CD4-positive, alpha-beta T cell (primary cell): ENCODE measurements at regions not wholly inside any gene's neighbourhood (a gene's known extent, or its start where the extent isn't known, plus 50 kb on each side); places are given as distances from the start of the nearest gene placed in this dataset.

Source experiments
- ATAC-seq: fragments of 200-7000 bp; cut with Tn5 transposase; one replicate; pipeline ENCODE4 v1.10.0; 2022; ENCODE audit warnings: mild to moderate bottlenecking; ENCODE audit not compliant: poor library complexity
- CTCF ChIA-PET: fragments of 350-600 bp; sonication (Branson Sonifier 250); formaldehyde crosslinking; loops from one replicate; lab custom pipeline; 2021; ENCODE audit warnings: antibody characterized with exemption, inconsistent platforms; lab: Charles Lee
- POLR2A ChIA-PET: fragments of 350-600 bp; sonication (Branson Sonifier 250); formaldehyde crosslinking; loops from one replicate; lab custom pipeline; 2021; ENCODE audit warnings: antibody characterized with exemption, inconsistent platforms; lab: Charles Lee
- DNase-seq, 14 experiments: peaks; one replicate each; pipeline ENCODE4 v3.0.0-alpha.2; 2013 to 2020; ENCODE audit warnings: mixed read lengths in 2 of 14
- H3K27ac ChIP-seq, 2 donors: one replicate each; pipeline versions ENCODE4 v1.5.1 to v1.7.0; 2013; ENCODE audit warnings: low read length in 2 of 2, low read depth in 1 of 2, mild to moderate bottlenecking in 1 of 2
- H3K27me3 ChIP-seq, 2 experiments: 1 replicate in 1 of 2; 2 replicates in 1 of 2; pipeline versions ENCODE4 v1.6.1 to v1.7.0; 2013; ENCODE audit warnings: low read length in 2 of 2, control low read depth in 1 of 2, mild to moderate bottlenecking in 1 of 2, moderate library complexity in 1 of 2; ENCODE audit not compliant: insufficient read depth in 2 of 2, control insufficient read depth in 1 of 2
- H3K36me3 ChIP-seq: one replicate; pipeline ENCODE4 v1.6.1; 2013; ENCODE audit warnings: low read length, control low read depth; ENCODE audit not compliant: insufficient read depth
- H3K4me1 ChIP-seq: one replicate; pipeline ENCODE4 v1.6.1; 2013; ENCODE audit warnings: low read length, control low read depth; ENCODE audit not compliant: insufficient read depth
- H3K4me3 ChIP-seq: one replicate; pipeline ENCODE4 v1.5.1; 2013; ENCODE audit warnings: mild to moderate bottlenecking, low read length, moderate library complexity
- H3K9me3 ChIP-seq, 2 experiments: 1 replicate in 1 of 2; 2 replicates in 1 of 2; pipeline versions ENCODE4 v1.6.1 to v1.7.0; 2013; ENCODE audit warnings: low read length in 2 of 2, mild to moderate bottlenecking in 2 of 2, control low read depth in 1 of 2, moderate library complexity in 1 of 2; ENCODE audit not compliant: control insufficient read depth in 1 of 2, insufficient read depth in 1 of 2
- H3K27ac Mint-ChIP-seq: one replicate; pipeline ENCODE4 v1.8.0; 2020; ENCODE audit warnings: mixed read lengths
- H3K27me3 Mint-ChIP-seq: one replicate; pipeline ENCODE4 v1.8.0; 2021; ENCODE audit warnings: mixed read lengths
- H3K36me3 Mint-ChIP-seq: one replicate; pipeline ENCODE4 v1.8.0; 2021; ENCODE audit warnings: low read depth, mixed read lengths
- H3K4me1 Mint-ChIP-seq: one replicate; pipeline ENCODE4 v1.8.0; 2021; ENCODE audit warnings: low read depth, mixed read lengths
- H3K4me3 Mint-ChIP-seq: one replicate; pipeline ENCODE4 v1.8.0; 2020; ENCODE audit warnings: mild to moderate bottlenecking, mixed read lengths
- H3K9me3 Mint-ChIP-seq: one replicate; pipeline ENCODE4 v1.8.0; 2020; ENCODE audit warnings: mixed read lengths
- CTCF ChIP-seq: fragments of 200-600 bp; IDR thresholded peaks from one replicate; pipeline ENCODE4 v1.8.0; 2022; ENCODE audit warnings: antibody characterized with exemption, mild to moderate bottlenecking
- intact Hi-C, 2 experiments: fragments of 100-400 bp; cut with DNase I in 1 of 2; cut with micrococcal nuclease in 1 of 2; formaldehyde crosslinking; loops; one replicate each; pipeline versions ENCODE4 v1.15.1 to v1.9.0; 2023 to 2025; cut with DNase I, micrococcal nuclease

- Mint-ChIP-seq H3K27ac (no peak overlapping the region), H3K9me3 (peaks cover 2% of the 10 kb centered on the region), H3K36me3 (no peaks in the 10 kb centered on the region), H3K4me1 (peaks cover 11% of the 10 kb centered on the region), H3K27me3 (no peaks in the 10 kb centered on the region), H3K4me3 (no peak overlapping the region)
- ChIA-PET POLR2A (no interaction called here), CTCF (no interaction called here)
- Histone ChIP-seq H3K27me3 (no peaks in the 10 kb centered on the region), H3K9me3 (no peaks in the 10 kb centered on the region), H3K4me1 (no peaks in the 10 kb centered on the region), H3K4me3 (no peak overlapping the region), H3K27ac (no peak overlapping the region), H3K36me3 (no peaks in the 10 kb centered on the region)
- TF ChIP-seq CTCF = no peak
- ATAC-seq (no peak), DNase-seq (no peak)
- intact Hi-C loops = no loop called here
Measured at GRCh38 chr7:112571852-112572607, 91.2 kb downstream of the LSMEM1 start.

GRCh38 chr7:112572669-112573301 is 92.0 kb downstream of the LSMEM1 start:
- H3K27ac ChIP-seq = no peak overlapping the region
- H3K4me3 Mint-ChIP-seq = no peak overlapping the region
- no peak overlapping the region for H3K4me3 ChIP-seq
- no peaks in the 10 kb centered on the region for H3K9me3 ChIP-seq
- no peaks in the 10 kb centered on the region for H3K27me3 ChIP-seq
- intact Hi-C loops = no loop called here
- no peaks in the 10 kb centered on the region for H3K4me1 ChIP-seq
- H3K27me3 Mint-ChIP-seq = no peaks in the 10 kb centered on the region
- no peaks in the 10 kb centered on the region for H3K36me3 ChIP-seq
- no peak for TF ChIP-seq CTCF
- H3K9me3 Mint-ChIP-seq = peaks cover 2% of the 10 kb centered on the region
- H3K27ac Mint-ChIP-seq = no peak overlapping the region
- H3K4me1 Mint-ChIP-seq = peaks cover 11% of the 10 kb centered on the region
- DNase-seq (no peak), ATAC-seq (no peak)
- H3K36me3 Mint-ChIP-seq = no peaks in the 10 kb centered on the region
- ChIA-PET POLR2A (no interaction called here), CTCF (no interaction called here)

GRCh38 chr7:112573302-112574039 is 92.7 kb downstream of the LSMEM1 start:
- H3K4me1 Mint-ChIP-seq = peaks cover 11% of the 10 kb centered on the region
- Histone ChIP-seq H3K27me3 (no peaks in the 10 kb centered on the region), H3K4me3 (no peak overlapping the region), H3K9me3 (no peaks in the 10 kb centered on the region), H3K4me1 (no peaks in the 10 kb centered on the region), H3K36me3 (no peaks in the 10 kb centered on the region), H3K27ac (no peak overlapping the region)
- ATAC-seq (no peak), DNase-seq (no peak)
- peaks cover 2% of the 10 kb centered on the region for H3K9me3 Mint-ChIP-seq
- H3K27me3 Mint-ChIP-seq = no peaks in the 10 kb centered on the region
- no peak overlapping the region for H3K4me3 Mint-ChIP-seq
- no peak overlapping the region for H3K27ac Mint-ChIP-seq
- ChIA-PET POLR2A (no interaction called here), CTCF (no interaction called here)
- H3K36me3 Mint-ChIP-seq = no peaks in the 10 kb centered on the region
- intact Hi-C loops = no loop called here
- TF ChIP-seq CTCF = no peak
